ENCODE measurements at regions not wholly inside any gene's neighbourhood (a gene's known extent, or its start where the extent isn't known, plus 50 kb on each side); places are given as distances from the start of the nearest gene placed in this dataset.

GRCh38 chr11:112751772-112752171, 209.4 kb upstream of the NCAM1 start:
- no peak for TF ChIP-seq CTCF (conservative IDR thresholded peaks at IDR 0.05 in 1 of 2, IDR thresholded peaks at IDR 0.05 in 1 of 2; ENCODE audit: extremely low read depth in 1 of 2, insufficient read depth in 1 of 2, low read depth in 1 of 2, low read length in 2 of 2)
- no peak for TF ChIP-seq EZH2 (IDR thresholded peaks at IDR 0.05; ENCODE audit: borderline replicate concordance, low read length)
